Body of pancreas (tissue), 4 donors: ENCODE measurements at regions not wholly inside any gene's neighbourhood (a gene's known extent, or its start where the extent isn't known, plus 50 kb on each side); places are given as distances from the start of the nearest gene placed in this dataset.

ENCODE experiments used
- POLR2A ChIP-seq, 3 donors: fragments of 450-650 bp; IDR thresholded peaks; one replicate each; pipeline ENCODE4 v1.6.1; 2016; ENCODE audit warnings: antibody characterized with exemption in 3 of 3, mild to moderate bottlenecking in 2 of 3
- TF ChIP-seq, protein P1 (sequence below), 7 experiments: fragments of 450-650 bp in 4 of 7; fragments of 200-600 bp in 3 of 7; sonication (generic) in 3 of 7; IDR thresholded peaks; one replicate each; pipeline ENCODE4 v1.5.1; 2016 to 2019; ENCODE audit warnings: antibody characterized with exemption in 7 of 7

DNA sequence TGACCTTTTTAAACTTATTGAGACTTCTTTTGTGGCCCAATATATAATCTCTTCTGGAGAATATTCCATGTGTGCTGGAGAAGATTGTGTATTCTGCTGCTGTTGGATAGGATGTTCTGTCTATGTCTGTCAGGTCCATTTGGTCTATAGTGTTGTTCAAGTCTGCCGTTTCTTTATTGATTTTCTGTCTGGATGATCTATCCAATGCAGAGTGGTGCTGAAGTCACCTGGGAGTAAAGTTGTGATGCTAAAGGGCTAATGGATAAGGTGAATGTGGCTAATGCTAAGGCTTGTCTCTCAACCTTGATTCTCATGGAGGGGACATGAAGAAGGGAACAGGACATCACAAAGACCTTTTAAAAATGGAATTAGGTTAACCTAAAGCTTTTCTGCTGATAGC is 72.0 kb upstream of the AP1S2 start:
- TF ChIP-seq, protein P1, sequence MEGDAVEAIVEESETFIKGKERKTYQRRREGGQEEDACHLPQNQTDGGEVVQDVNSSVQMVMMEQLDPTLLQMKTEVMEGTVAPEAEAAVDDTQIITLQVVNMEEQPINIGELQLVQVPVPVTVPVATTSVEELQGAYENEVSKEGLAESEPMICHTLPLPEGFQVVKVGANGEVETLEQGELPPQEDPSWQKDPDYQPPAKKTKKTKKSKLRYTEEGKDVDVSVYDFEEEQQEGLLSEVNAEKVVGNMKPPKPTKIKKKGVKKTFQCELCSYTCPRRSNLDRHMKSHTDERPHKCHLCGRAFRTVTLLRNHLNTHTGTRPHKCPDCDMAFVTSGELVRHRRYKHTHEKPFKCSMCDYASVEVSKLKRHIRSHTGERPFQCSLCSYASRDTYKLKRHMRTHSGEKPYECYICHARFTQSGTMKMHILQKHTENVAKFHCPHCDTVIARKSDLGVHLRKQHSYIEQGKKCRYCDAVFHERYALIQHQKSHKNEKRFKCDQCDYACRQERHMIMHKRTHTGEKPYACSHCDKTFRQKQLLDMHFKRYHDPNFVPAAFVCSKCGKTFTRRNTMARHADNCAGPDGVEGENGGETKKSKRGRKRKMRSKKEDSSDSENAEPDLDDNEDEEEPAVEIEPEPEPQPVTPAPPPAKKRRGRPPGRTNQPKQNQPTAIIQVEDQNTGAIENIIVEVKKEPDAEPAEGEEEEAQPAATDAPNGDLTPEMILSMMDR (IDR thresholded peaks at IDR 0.05) = no peak
- no peak for TF ChIP-seq POLR2A (IDR thresholded peaks at IDR 0.05)
